Prostate gland (tissue), 2 donors: ENCODE measurements at regions not wholly inside any gene's neighbourhood (a gene's known extent, or its start where the extent isn't known, plus 50 kb on each side); places are given as distances from the start of the nearest gene placed in this dataset.
A peak's percentile ranks its signal among the peaks of the same experiment; 100 is the strongest.

Experiments used
- DNase-seq: peaks from one replicate; pipeline ENCODE4 v3.0.0-alpha.2; 2019; ENCODE audit warnings: low spot score
- H3K27ac ChIP-seq, 2 donors: fragments of 200-600 bp; sonication (generic); 2 replicates each; pipeline ENCODE4 v1.5.1; 2017 to 2019
- H3K27me3 ChIP-seq: fragments of 200-600 bp; sonication (generic); replicated peaks from 2 replicates; pipeline ENCODE4 v1.5.1; 2019; ENCODE audit not compliant: insufficient read depth
- H3K36me3 ChIP-seq, 2 donors: fragments of 200-600 bp; sonication (generic); 1 replicate in 1 of 2; 2 replicates in 1 of 2; pipeline versions ENCODE4 v1.5.1 to v1.8.1; 2017 to 2019
- H3K4me1 ChIP-seq: fragments of 200-600 bp; sonication (generic); replicated peaks from 2 replicates; pipeline ENCODE4 v1.5.1; 2019
- H3K4me3 ChIP-seq, 2 donors: fragments of 200-600 bp; sonication (generic); 2 replicates each; pipeline ENCODE4 v1.5.1; 2017 to 2019
- H3K9me3 ChIP-seq: fragments of 200-600 bp; sonication (generic); 2 replicates; pipeline ENCODE4 v1.5.1; 2017
- POLR2A ChIP-seq: fragments of 450-650 bp; IDR thresholded peaks from one replicate; pipeline ENCODE4 v1.6.1; 2016; ENCODE audit warnings: antibody characterized with exemption, mild to moderate bottlenecking
- POLR2AphosphoS5 ChIP-seq: sonication (generic); formaldehyde crosslinking; IDR thresholded peaks from one replicate; pipeline ENCODE4 v1.6.1; 2017; ENCODE audit warnings: antibody characterized with exemption
- WGBS: methylation state at CpG from one replicate; pipeline ENCODE4 v1.1.5; 2018; 5-methylcytosine and 5-hydroxymethylcytosine counted together
- intact Hi-C: fragments of 100-400 bp; cut with DNase I; formaldehyde crosslinking; loops from one replicate; pipeline ENCODE4 v1.14.2; 2022
- TF ChIP-seq, protein P1 (sequence below), 4 experiments: fragments of 200-600 bp in 2 of 4; fragments of 450-650 bp in 2 of 4; sonication (generic) in 2 of 4; IDR thresholded peaks; 1 replicate in 3 of 4; 2 replicates in 1 of 4; pipeline ENCODE4 v1.5.1; 2016 to 2019; ENCODE audit warnings: antibody characterized with exemption in 4 of 4, mild to moderate bottlenecking in 2 of 4, moderate library complexity in 2 of 4

DNA sequence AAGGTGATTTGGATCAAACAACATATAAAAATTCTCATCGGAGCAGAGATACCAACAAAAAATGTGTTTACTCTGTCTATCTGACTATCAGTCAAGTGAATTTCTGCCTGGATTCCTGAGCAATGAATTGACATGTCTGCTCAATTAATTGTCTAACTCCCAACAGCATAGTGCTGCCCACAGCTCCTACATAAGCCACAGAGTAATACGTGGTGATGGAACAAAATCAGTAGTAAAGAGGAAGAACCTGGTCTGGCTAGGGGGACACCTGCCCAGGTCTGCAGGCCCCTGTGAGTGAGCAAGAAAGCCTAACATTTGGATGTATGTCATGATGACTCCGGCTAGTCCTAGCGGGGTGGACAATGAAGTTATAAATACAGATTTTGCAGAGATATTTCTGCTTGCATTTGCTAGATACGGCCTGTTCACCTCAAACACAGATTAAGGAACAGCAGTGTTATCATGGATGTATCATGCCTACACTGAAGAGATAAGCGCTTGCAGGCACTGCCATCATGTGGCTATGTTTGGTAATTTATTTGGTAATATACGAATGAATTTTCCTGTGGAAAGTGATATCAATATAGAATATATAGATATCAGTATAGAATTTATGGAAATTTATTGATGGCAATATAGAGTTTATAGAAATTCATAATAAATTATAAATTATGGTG, 69.6 kb upstream of the LRRC8B start:
- TF ChIP-seq, protein P1, sequence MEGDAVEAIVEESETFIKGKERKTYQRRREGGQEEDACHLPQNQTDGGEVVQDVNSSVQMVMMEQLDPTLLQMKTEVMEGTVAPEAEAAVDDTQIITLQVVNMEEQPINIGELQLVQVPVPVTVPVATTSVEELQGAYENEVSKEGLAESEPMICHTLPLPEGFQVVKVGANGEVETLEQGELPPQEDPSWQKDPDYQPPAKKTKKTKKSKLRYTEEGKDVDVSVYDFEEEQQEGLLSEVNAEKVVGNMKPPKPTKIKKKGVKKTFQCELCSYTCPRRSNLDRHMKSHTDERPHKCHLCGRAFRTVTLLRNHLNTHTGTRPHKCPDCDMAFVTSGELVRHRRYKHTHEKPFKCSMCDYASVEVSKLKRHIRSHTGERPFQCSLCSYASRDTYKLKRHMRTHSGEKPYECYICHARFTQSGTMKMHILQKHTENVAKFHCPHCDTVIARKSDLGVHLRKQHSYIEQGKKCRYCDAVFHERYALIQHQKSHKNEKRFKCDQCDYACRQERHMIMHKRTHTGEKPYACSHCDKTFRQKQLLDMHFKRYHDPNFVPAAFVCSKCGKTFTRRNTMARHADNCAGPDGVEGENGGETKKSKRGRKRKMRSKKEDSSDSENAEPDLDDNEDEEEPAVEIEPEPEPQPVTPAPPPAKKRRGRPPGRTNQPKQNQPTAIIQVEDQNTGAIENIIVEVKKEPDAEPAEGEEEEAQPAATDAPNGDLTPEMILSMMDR (IDR thresholded peaks at IDR 0.05), result peak; percentile 41 to 80 (median 63)
- no peak for TF ChIP-seq POLR2A
- peak; percentile 37 for TF ChIP-seq POLR2AphosphoS5
- WGBS, result 16% methylated on average over 7 of the region's 7 CpGs
- DNase-seq, result peak; percentile 36
- no peak overlapping the region for H3K4me3 ChIP-seq
- H3K27ac ChIP-seq, result no peak overlapping the region
- intact Hi-C loops, result loop anchor here (5.0 to 10.0 kb wide), 2 partner anchors 100 to 458 kb away; no protein-coding TSS in a partner anchor
- no peaks in the 10 kb centered on the region for H3K27me3 ChIP-seq
- H3K4me1 ChIP-seq, result no peaks in the 10 kb centered on the region
- H3K9me3 ChIP-seq, result no peaks in the 10 kb centered on the region
- H3K36me3 ChIP-seq, result no peaks in the 10 kb centered on the region

DNA sequence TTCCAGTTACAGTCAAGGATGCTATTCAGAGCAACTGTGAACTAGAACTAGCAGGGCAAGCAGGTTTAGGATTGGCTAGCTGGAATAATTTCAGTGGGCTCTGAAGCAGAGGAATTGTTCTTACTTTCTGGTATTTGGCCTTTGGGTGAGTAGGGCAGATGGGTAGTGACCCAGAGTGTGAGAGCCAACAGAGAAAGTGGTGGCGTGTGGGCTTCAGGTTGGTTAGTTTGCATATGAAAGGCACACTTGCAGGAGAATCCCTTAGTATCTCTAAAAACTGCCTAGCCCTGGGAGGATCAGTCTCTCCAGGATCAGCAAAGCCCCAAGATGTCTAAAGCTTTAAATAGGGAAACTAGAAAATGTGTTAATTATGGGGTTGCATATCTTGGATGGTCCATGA, 67.6 kb upstream of the LRRC8B start:
- Histone ChIP-seq H3K27me3 (no peaks in the 10 kb centered on the region), H3K27ac (no peak overlapping the region), H3K36me3 (no peaks in the 10 kb centered on the region), H3K4me1 (no peaks in the 10 kb centered on the region), H3K4me3 (no peak overlapping the region), H3K9me3 (no peaks in the 10 kb centered on the region)
- TF ChIP-seq POLR2A (no peak), POLR2AphosphoS5 (no peak)
- TF ChIP-seq, protein P1 (IDR thresholded peaks at IDR 0.05), result no peak
- 96% methylated on average over 1 of the region's 1 CpG for WGBS
- intact Hi-C loops, result loop anchor here (5.0 to 10.0 kb wide), 2 partner anchors 102 to 460 kb away; no protein-coding TSS in a partner anchor
- no peak for DNase-seq

DNA sequence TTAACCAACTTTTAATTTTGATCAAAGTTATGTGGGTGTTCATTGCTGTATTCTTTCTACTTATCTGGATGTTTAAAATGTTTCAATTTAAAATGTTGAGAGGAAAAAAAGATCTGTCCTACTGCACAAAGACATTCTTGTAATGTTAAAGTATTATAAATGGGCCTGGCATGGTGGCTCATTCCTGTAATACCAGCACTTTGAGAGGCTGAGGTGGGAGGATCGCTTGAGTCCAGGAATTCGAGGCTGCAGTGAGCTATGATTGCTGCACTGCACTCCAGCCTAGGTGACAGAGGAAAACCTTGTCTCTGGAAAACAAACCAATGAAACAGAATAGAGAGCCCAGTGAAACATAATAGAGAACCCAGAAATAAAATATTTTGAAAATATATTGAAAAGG, 65.5 kb upstream of the LRRC8B start:
- H3K4me3 ChIP-seq, result no peak overlapping the region
- H3K4me1 ChIP-seq, result no peaks in the 10 kb centered on the region
- intact Hi-C loops, result loop anchor here (5.0 to 10.0 kb wide), 2 partner anchors 104 to 462 kb away; no protein-coding TSS in a partner anchor
- H3K9me3 ChIP-seq, result no peaks in the 10 kb centered on the region
- no peaks in the 10 kb centered on the region for H3K36me3 ChIP-seq
- H3K27me3 ChIP-seq, result no peaks in the 10 kb centered on the region
- no peak overlapping the region for H3K27ac ChIP-seq
- DNase-seq, result no peak
- WGBS, result 98% methylated on average over 2 of the region's 2 CpGs
- TF ChIP-seq, protein P1 (IDR thresholded peaks at IDR 0.05), result no peak

DNA sequence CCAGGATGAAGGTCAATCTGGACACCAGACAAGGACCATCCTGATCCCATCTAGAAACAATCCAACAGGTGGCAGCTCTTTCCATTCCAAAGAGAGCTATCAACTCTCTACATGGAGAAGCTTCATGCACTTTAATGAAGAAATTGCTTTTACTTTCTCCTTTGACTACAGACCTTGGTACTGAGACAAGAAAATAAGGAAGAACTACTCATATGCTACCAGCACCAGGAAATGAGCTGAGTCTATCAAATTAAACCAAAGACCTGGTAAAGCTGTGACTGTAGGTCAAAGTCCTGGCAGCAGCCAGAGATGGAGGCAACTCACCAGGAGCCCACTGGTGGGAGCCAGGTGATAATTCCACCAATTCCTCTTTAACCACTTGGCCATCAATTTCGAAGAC, 64.3 kb upstream of the LRRC8B start:
- Histone ChIP-seq H3K27ac (no peak overlapping the region), H3K27me3 (no peaks in the 10 kb centered on the region), H3K4me3 (no peak overlapping the region), H3K9me3 (no peaks in the 10 kb centered on the region), H3K4me1 (no peaks in the 10 kb centered on the region), H3K36me3 (no peaks in the 10 kb centered on the region)
- TF ChIP-seq, protein P1 (IDR thresholded peaks at IDR 0.05), result no peak
- TF ChIP-seq POLR2AphosphoS5, result no peak
- no peak for TF ChIP-seq POLR2A
- no peak for DNase-seq
- intact Hi-C loops, result no loop called here
- 100% methylated on average over 1 of the region's 1 CpG for WGBS

DNA sequence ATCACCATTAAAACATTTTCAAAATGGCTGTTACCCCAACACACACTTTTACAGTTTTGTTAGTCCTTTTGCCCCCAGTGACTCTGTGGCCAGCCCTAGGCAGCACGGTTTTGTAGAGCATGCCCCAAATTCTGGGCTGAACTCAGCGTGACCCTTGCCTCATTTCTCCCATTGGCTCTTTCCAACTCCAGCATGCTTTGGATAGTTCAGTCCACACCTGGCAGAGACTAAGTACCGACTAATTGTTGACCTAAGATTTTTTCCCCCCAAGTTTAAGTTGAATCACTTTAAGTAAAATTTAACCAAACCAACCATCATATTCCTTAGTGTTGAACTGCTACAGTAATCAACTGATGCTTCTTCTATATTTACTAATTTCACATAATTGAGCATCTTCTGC, 62.4 kb upstream of the LRRC8B start:
- Histone ChIP-seq H3K27me3 (no peaks in the 10 kb centered on the region), H3K36me3 (no peaks in the 10 kb centered on the region), H3K4me1 (no peaks in the 10 kb centered on the region), H3K4me3 (no peak overlapping the region), H3K9me3 (no peaks in the 10 kb centered on the region), H3K27ac (no peak overlapping the region)
- no peak for DNase-seq
- TF ChIP-seq POLR2AphosphoS5, result no peak
- TF ChIP-seq POLR2A, result no peak
- TF ChIP-seq, protein P1 (IDR thresholded peaks at IDR 0.05), result no peak
- 68% methylated on average over 3 of the region's 3 CpGs for WGBS
- intact Hi-C loops, result no loop called here
